Heart left ventricle (tissue), 16 donors: ENCODE measurements at regions not wholly inside any gene's neighbourhood (a gene's known extent, or its start where the extent isn't known, plus 50 kb on each side); places are given as distances from the start of the nearest gene placed in this dataset.

Experiments used
- ATAC-seq, 4 donors: fragments of 200-7000 bp; cut with Tn5 transposase; one replicate each; pipeline ENCODE4 v1.9.1; 2020 to 2022; ENCODE audit warnings: moderate library complexity in 4 of 4, mild to moderate bottlenecking in 3 of 4, moderate number of reproducible peaks in 1 of 4
- DNase-seq, 5 donors: peaks; one replicate each; pipeline ENCODE4 v3.0.0-alpha.2; 2020
- H3K27ac ChIP-seq, 12 donors: fragments of 200-600 bp; sonication (generic) in 4 of 12; one replicate each; pipeline versions ENCODE4 v1.5.0 to v1.8.0; 2016 to 2022; ENCODE audit warnings: mild to moderate bottlenecking in 2 of 12
- H3K27me3 ChIP-seq, 9 donors: fragments of 200-600 bp; sonication (generic) in 2 of 9; one replicate each; pipeline versions ENCODE4 v1.5.1 to v1.8.0; 2016 to 2022; ENCODE audit warnings: mild to moderate bottlenecking in 3 of 9
- H3K36me3 ChIP-seq, 9 donors: fragments of 200-600 bp; sonication (generic) in 2 of 9; one replicate each; pipeline versions ENCODE4 v1.5.0 to v1.8.0; 2018 to 2022; ENCODE audit warnings: mild to moderate bottlenecking in 2 of 9
- H3K4me1 ChIP-seq, 12 donors: fragments of 200-600 bp; sonication (generic) in 4 of 12; one replicate each; pipeline versions ENCODE4 v1.5.0 to v1.8.0; 2016 to 2022; ENCODE audit warnings: mild to moderate bottlenecking in 3 of 12
- H3K4me3 ChIP-seq, 12 donors: fragments of 200-600 bp; sonication (generic) in 4 of 12; one replicate each; pipeline versions ENCODE4 v1.5.0 to v1.8.0; 2017 to 2022; ENCODE audit warnings: mild to moderate bottlenecking in 9 of 12, moderate library complexity in 4 of 12
- H3K9me3 ChIP-seq, 12 donors: fragments of 200-600 bp; sonication (generic) in 4 of 12; one replicate each; pipeline versions ENCODE4 v1.5.0 to v1.8.0; 2016 to 2022; ENCODE audit warnings: mild to moderate bottlenecking in 1 of 12
- POLR2A ChIP-seq, 2 donors: fragments of 450-650 bp; IDR thresholded peaks; one replicate each; pipeline ENCODE4 v1.6.1; 2017; ENCODE audit warnings: antibody characterized with exemption in 2 of 2, mild to moderate bottlenecking in 2 of 2, moderate library complexity in 2 of 2
- WGBS, 4 donors: extraction: QIAGEN DNeasy Blood & Tissue Kit in 2 of 4; methylation state at CpG; one replicate each; pipeline versions ENCODE4 v1.1.5 to v1.1.7; 2013 to 2018; 5-methylcytosine and 5-hydroxymethylcytosine counted together
- intact Hi-C, 10 donors: fragments of 100-400 bp; cut with DNase I; formaldehyde crosslinking; loops; one replicate each; pipeline versions ENCODE4 v1.11.1 to v1.14.2; 2022
- TF ChIP-seq, protein P1 (sequence below), 12 donors: fragments of 200-600 bp; sonication (generic) in 4 of 12; IDR thresholded peaks; one replicate each; pipeline versions ENCODE4 v1.5.0 to v1.8.0; 2018 to 2022; ENCODE audit warnings: antibody characterized with exemption in 12 of 12, mild to moderate bottlenecking in 5 of 12
- donor health status: ischemic (EF 13 %, LVEDD 7.1; RV severe dilation, severe dysfunction).
- donor health status: healthy with polysubstance abuse.
- donor health status: DM: no; HTN: yes; CAD: no.
- donor health status: DM: no; HTN: no; CAD: no.
- donor health status: ischemic (EF 25% LVEDD 6.9; RV normal size, moderate dysfunction).
- donor health status: ischemic (EF 25% LVEDD 5.7; RV mildly dilated, moderate dysfunction).
- donor health status: healthy.
- donor health status: DM: yes; HTN: yes; CAD: no.
- donor health status: ischemic (EF 35%, LVEDD 5.7; RV mildly dilated, moderate dysfunction).
- donor health status: nonischemic (EF 11% LVEDD 7.7; RV severe dilation, severe dysfunction).
- donor health status: DM: yes; HTN: yes; CAD: no.
- donor health status: PGD.
- donor health status: ischemic (EF 29% LVEDD 5.4; RV normal size, mild dysfunction).
- donor health status: nonischemic (EF 23%, LVEDD 6.1; RV moderate dilation, normal function).

DNA sequence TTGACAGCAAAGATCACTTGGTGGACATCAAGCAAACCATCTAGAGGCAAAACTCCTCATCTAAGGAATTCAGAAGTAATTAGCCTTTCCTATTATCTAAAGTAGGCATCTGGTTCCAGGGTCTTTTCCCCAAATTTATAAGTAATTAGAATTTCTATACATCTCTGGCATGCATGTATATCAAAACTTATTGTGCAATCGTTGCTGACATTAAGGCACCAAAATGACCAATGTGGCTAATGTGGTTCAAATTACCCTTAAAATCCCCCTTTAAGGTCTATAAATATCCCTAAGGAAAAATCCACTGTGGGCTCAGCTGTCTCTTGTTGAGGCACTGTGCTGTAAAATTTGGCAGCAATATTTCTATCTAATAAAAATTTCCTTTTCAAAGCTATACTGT is 695.9 kb upstream of the LRRTM4 start:
- Histone ChIP-seq H3K4me1 (no peaks in the 10 kb centered on the region), H3K9me3 (no peaks in the 10 kb centered on the region), H3K27ac (no peak overlapping the region), H3K4me3 (no peak overlapping the region), H3K36me3 (no peaks in the 10 kb centered on the region), H3K27me3 (no peaks in the 10 kb centered on the region)
- no peak for ATAC-seq
- no peak for DNase-seq
- intact Hi-C loops = no loop called here
- no peak for TF ChIP-seq POLR2A (IDR thresholded peaks at IDR 0.05)
- TF ChIP-seq, protein P1, sequence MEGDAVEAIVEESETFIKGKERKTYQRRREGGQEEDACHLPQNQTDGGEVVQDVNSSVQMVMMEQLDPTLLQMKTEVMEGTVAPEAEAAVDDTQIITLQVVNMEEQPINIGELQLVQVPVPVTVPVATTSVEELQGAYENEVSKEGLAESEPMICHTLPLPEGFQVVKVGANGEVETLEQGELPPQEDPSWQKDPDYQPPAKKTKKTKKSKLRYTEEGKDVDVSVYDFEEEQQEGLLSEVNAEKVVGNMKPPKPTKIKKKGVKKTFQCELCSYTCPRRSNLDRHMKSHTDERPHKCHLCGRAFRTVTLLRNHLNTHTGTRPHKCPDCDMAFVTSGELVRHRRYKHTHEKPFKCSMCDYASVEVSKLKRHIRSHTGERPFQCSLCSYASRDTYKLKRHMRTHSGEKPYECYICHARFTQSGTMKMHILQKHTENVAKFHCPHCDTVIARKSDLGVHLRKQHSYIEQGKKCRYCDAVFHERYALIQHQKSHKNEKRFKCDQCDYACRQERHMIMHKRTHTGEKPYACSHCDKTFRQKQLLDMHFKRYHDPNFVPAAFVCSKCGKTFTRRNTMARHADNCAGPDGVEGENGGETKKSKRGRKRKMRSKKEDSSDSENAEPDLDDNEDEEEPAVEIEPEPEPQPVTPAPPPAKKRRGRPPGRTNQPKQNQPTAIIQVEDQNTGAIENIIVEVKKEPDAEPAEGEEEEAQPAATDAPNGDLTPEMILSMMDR (IDR thresholded peaks at IDR 0.05) = no peak
- 79 to 89% (median 86%) methylated on average over 1 of the region's 1 CpG for WGBS, 4 donors

DNA sequence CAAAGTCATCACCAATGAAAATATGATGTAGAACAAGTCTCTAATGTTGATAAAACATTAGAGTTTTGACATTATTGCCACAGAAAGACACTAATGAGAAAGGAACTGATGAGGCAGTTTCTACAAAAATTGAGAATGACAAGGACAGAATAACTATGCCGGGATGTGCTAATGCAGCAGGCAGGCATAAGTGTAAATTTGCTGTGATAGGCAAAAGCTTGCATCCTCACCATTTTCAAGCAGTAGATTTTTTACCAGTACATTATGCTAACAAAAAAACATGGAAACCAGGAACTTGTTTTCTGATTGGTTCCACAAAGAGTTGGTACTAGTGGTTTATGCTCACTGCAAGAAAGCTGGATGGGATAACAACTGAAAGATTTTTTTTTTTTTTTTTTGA is 715.5 kb upstream of the LRRTM4 start:
- Histone ChIP-seq H3K27ac (no peak overlapping the region), H3K9me3 (peaks cover 0 to 4% (median 0%) of the 10 kb centered on the region in 12 donors), H3K36me3 (no peaks in the 10 kb centered on the region), H3K4me3 (no peak overlapping the region), H3K27me3 (no peaks in the 10 kb centered on the region), H3K4me1 (no peaks in the 10 kb centered on the region)
- no peak for ATAC-seq
- 83 to 93% (median 90%) methylated on average over 1 of the region's 1 CpG for WGBS, 4 donors
- DNase-seq = no peak
- intact Hi-C loops = no loop called here
- no peak for TF ChIP-seq POLR2A (IDR thresholded peaks at IDR 0.05)
- TF ChIP-seq, protein P1 (IDR thresholded peaks at IDR 0.05) = no peak

DNA sequence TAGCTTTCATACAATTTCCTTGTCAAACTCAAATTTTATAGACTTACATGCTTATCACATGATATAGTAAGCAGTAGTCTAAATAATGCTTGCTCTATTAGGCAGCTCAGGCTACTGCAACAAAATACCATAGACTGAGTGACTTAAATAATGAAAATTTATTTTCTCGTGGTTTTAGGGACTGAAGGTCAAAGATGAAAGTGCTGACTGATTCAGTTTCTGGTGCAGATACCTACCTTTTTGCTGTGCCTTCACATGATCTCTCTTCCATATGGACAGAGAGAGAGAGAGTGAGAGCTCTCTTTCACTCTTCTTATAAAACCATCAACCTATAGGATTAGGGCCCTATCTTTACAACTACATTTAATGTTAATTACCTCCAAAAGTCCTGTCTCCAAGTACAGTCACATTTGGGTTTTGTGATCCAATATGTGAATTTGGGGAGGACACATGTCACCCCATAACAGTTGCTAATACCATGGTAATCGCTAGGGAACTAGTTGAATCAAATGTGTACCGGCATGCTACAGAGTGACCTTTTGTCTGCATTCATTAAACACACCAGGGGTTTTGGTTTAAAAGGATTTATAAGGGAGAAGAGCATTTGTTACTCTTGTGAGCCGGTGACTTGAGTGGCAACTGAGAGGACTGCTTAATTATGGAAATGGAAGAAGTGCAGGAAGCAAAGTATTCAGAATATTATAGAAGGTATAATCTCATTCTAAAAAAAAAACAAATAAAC is 723.4 kb upstream of the LRRTM4 start:
- intact Hi-C loops = no loop called here
- WGBS, 4 donors = 49 to 55% (median 53%) methylated on average over 4 of the region's 4 CpGs
- ATAC-seq (no peak), DNase-seq (no peak)
- no peak for TF ChIP-seq POLR2A (IDR thresholded peaks at IDR 0.05)
- TF ChIP-seq, protein P1 (IDR thresholded peaks at IDR 0.05) = no peak
- H3K4me3 ChIP-seq = no peak overlapping the region
- no peaks in the 10 kb centered on the region for H3K36me3 ChIP-seq
- H3K9me3 ChIP-seq = peaks cover 0 to 31% (median 8%) of the 10 kb centered on the region in 12 donors
- no peak overlapping the region for H3K27ac ChIP-seq
- H3K27me3 ChIP-seq = no peaks in the 10 kb centered on the region
- H3K4me1 ChIP-seq = no peaks in the 10 kb centered on the region

DNA sequence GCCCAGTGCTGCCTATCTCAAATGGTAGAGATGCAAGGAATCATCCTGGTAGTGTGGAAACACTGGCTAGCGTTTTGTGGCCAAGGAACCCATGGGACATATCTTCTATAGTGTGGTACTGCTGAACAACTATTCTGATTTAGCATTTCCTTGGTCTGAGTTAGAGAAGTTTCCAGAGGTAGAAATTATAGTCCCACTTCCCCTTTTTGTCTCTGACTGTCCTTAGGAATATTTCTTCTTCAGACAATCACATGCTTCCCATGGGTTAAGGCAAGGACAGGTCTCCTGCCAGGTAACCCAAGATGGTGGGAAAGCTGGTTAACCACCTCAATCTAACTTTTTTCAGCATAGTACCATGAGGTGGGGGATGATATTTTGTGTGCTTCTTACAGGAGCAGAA is 729.5 kb upstream of the LRRTM4 start:
- H3K4me3 ChIP-seq = no peak overlapping the region
- WGBS, 4 donors = 54 to 64% (median 57%) methylated on average over 1 of the region's 1 CpG
- intact Hi-C loops = no loop called here
- H3K27ac ChIP-seq = no peak overlapping the region
- no peak for TF ChIP-seq POLR2A (IDR thresholded peaks at IDR 0.05)
- TF ChIP-seq, protein P1 (IDR thresholded peaks at IDR 0.05) = no peak
- DNase-seq = no peak
- no peaks in the 10 kb centered on the region for H3K27me3 ChIP-seq
- peaks cover 0 to 31% (median 6%) of the 10 kb centered on the region in 12 donors for H3K9me3 ChIP-seq
- H3K36me3 ChIP-seq = no peaks in the 10 kb centered on the region
- no peak for ATAC-seq
- no peaks in the 10 kb centered on the region for H3K4me1 ChIP-seq
